ENCODE measurements at regions not wholly inside any gene's neighbourhood (a gene's known extent, or its start where the extent isn't known, plus 50 kb on each side); places are given as distances from the start of the nearest gene placed in this dataset.
"Not testable (repeated sequence)": the region's sequence is repeated elsewhere in the genome, so short reads cannot be mapped to it uniquely, and the experiment has no call there.

- POLR2A ChIA-PET: no interaction called here
- no peak overlapping the region for H3K4me3 ChIP-seq (ENCODE audit: low read length)
- H3K27ac Mint-ChIP-seq: peak overlapping the region in 1 of 8 donors; percentile 26
Measured at GRCh38 chr7:149638566-149639320, 134.6 kb downstream of the ZNF467 start.

DNA sequence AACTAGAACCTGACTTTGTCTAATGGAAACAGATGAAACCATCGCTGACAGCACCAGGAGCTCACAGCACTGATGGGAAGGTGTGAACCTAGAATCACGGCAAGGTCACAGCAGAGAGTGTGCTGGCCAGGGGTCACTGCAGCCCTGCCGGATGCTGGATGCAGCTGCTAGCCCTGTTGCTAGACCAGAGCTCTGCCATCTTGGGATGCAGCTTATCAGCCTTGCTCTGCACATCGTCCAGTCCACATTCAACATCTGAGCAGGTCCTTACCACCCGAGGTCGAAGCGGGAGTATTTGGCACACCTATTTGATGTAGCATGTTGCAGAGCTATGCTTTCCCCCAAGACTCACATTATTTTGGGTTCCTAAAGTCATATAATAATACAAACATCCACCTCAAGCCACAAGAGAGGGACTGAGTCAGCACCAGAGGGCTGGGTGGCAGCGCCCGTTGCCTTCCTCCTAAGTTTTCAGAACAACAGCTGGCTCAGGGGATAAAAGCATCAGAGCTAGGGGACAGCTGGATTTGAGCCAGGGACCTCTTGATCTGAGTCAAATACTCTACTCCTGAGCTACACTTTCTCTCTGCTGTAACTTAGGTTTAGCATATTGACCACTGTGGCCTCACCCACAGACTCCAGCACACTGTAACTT, 135.3 kb downstream of the ZNF467 start:
- H3K9me3 ChIP-seq (ENCODE audit: low read length): no peaks in the 10 kb centered on the region
- H3K27me3 Mint-ChIP-seq: peaks cover 21 to 50% of the 10 kb centered on the region in 2 donors

More at GRCh38 chr7:149638566-149639320, 134.6 kb downstream of the ZNF467 start:
- no peaks in the 10 kb centered on the region for H3K4me1 ChIP-seq (ENCODE audit: insufficient read depth, low read length)
- H3K27ac ChIP-seq (ENCODE audit: low read depth, low read length): no peak overlapping the region
- H3K36me3 ChIP-seq (ENCODE audit: insufficient read depth, low read length): no peaks in the 10 kb centered on the region
- peaks cover 0 to 1% (median 0%) of the 10 kb centered on the region in 5 donors for H3K9me3 Mint-ChIP-seq
- peaks cover 21 to 47% of the 10 kb centered on the region in 2 donors for H3K27me3 Mint-ChIP-seq
- no peaks in the 10 kb centered on the region for H3K9me3 ChIP-seq (ENCODE audit: low read length)
- no peak overlapping the region for H3K4me3 Mint-ChIP-seq
- CTCF ChIA-PET: interaction anchor here (1.0 to 1.4 kb wide), 2 partner anchors 13 to 14 kb away, joined by 4 to 5 read pairs; no protein-coding TSS in a partner anchor
- no peaks in the 10 kb centered on the region for H3K4me1 Mint-ChIP-seq
- DNase-seq: no peak
- H3K36me3 Mint-ChIP-seq: no peaks in the 10 kb centered on the region
- H3K27me3 ChIP-seq (ENCODE audit: insufficient read depth, low read length, poor library complexity, severe bottlenecking): peaks cover 5% of the 10 kb centered on the region

DNA sequence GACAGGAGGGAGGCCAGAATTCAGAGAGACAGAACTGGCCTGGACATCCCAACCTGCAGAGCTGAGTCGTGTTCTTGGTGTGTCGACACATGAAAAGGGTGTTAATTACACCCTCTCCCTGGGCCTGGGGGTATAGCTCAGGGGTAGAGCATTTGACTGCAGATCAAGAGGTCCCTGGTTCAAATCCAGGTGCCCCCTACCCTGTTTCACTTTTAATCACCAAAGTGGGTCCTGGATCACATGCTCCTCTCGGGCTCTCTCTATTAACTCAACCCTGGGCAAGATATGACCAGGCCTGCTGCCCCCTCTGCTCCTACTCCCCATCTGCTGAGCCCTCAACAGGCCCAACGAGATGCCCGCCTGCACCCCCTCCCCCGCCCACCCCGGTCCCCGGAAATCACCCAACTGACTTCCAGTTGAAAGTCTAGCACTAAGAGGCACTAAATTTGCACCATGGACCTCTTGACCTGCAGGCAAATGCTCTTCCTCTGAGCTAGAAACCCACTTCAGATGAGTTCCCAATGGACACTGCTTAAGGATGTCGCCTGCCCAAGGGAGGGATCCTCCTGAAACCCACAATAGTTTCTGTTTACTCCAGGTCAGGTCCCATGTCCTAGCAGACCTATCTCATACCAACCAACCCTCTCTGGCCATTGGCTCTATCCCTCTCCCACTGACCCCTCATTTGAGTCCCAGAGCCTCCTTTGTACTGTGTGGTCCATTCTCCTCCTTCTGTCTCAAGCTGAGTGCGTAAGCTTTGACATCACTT, 137.6 kb downstream of the ZNF467 start:
- H3K36me3 ChIP-seq (ENCODE audit: insufficient read depth, low read length): no peaks in the 10 kb centered on the region
- no peaks in the 10 kb centered on the region for H3K9me3 ChIP-seq (ENCODE audit: low read length)
- no peak overlapping the region for H3K27ac ChIP-seq (ENCODE audit: low read depth, low read length)
- no peak overlapping the region for H3K4me3 ChIP-seq (ENCODE audit: low read length)
- Mint-ChIP-seq H3K9me3 (peaks cover 0 to 1% (median 0%) of the 10 kb centered on the region in 5 donors), H3K4me3 (no peak overlapping the region), H3K4me1 (no peaks in the 10 kb centered on the region), H3K27me3 (peaks cover 17 to 45% of the 10 kb centered on the region in 2 donors), H3K27ac (no peak overlapping the region), H3K36me3 (no peaks in the 10 kb centered on the region)
- no peak for DNase-seq
- CTCF ChIA-PET: interaction anchor here (1.4 kb wide), 1 partner anchor 10 kb away, joined by 4 read pairs; no protein-coding TSS in a partner anchor
- POLR2A ChIA-PET: no interaction called here
- H3K4me1 ChIP-seq (ENCODE audit: insufficient read depth, low read length): no peaks in the 10 kb centered on the region
- peaks cover 5% of the 10 kb centered on the region for H3K27me3 ChIP-seq (ENCODE audit: insufficient read depth, low read length, poor library complexity, severe bottlenecking)

More for the DNA sequence above, 135.3 kb downstream of the ZNF467 start:
- no peaks in the 10 kb centered on the region for H3K36me3 Mint-ChIP-seq
- no peak overlapping the region for H3K4me3 ChIP-seq (ENCODE audit: low read length)
- H3K4me1 ChIP-seq (ENCODE audit: insufficient read depth, low read length): no peaks in the 10 kb centered on the region
- H3K36me3 ChIP-seq (ENCODE audit: insufficient read depth, low read length): no peaks in the 10 kb centered on the region
- H3K27ac Mint-ChIP-seq: no peak overlapping the region
- no peak overlapping the region for H3K27ac ChIP-seq (ENCODE audit: low read depth, low read length)
- H3K4me1 Mint-ChIP-seq: no peaks in the 10 kb centered on the region
- ChIA-PET POLR2A (no interaction called here), CTCF (interaction anchor here (0.7 to 1.4 kb wide), 3 partner anchors 11 to 13 kb away, joined by 4 to 5 read pairs (median 4); no protein-coding TSS in a partner anchor)
- H3K9me3 Mint-ChIP-seq: peaks cover 0 to 1% (median 0%) of the 10 kb centered on the region in 5 donors
- no peak for DNase-seq
- H3K27me3 ChIP-seq (ENCODE audit: insufficient read depth, low read length, poor library complexity, severe bottlenecking): peaks cover 5% of the 10 kb centered on the region
- H3K4me3 Mint-ChIP-seq: no peak overlapping the region

GRCh38 chr7:149633976-149634945, 136.7 kb upstream of the ZNF746 start:
- no peaks in the 10 kb centered on the region for H3K4me1 ChIP-seq (ENCODE audit: insufficient read depth, low read length)
- ChIA-PET POLR2A (no interaction called here), CTCF (interaction anchor here (1.8 kb wide), 1 partner anchor 10 kb away, joined by 7 read pairs; no protein-coding TSS in a partner anchor)
- Mint-ChIP-seq H3K9me3 (peaks cover 0 to 1% (median 0%) of the 10 kb centered on the region in 5 donors), H3K36me3 (no peaks in the 10 kb centered on the region), H3K27ac (no peak overlapping the region), H3K4me1 (no peaks in the 10 kb centered on the region), H3K27me3 (peaks cover 14 to 42% of the 10 kb centered on the region in 2 donors), H3K4me3 (no peak overlapping the region)
- H3K4me3 ChIP-seq (ENCODE audit: low read length): no peak overlapping the region
- no peak for DNase-seq
- peaks cover 5% of the 10 kb centered on the region for H3K27me3 ChIP-seq (ENCODE audit: insufficient read depth, low read length, poor library complexity, severe bottlenecking)
- H3K36me3 ChIP-seq (ENCODE audit: insufficient read depth, low read length): no peaks in the 10 kb centered on the region
- no peak overlapping the region for H3K27ac ChIP-seq (ENCODE audit: low read depth, low read length)
- H3K9me3 ChIP-seq (ENCODE audit: low read length): no peaks in the 10 kb centered on the region

GRCh38 chr7:149628361-149629149, 130.9 kb upstream of the ZNF746 start:
- peaks cover 10% of the 10 kb centered on the region for H3K4me1 ChIP-seq (ENCODE audit: insufficient read depth, low read length)
- H3K36me3 Mint-ChIP-seq: not testable (repeated sequence)

GRCh38 chr7:149627911-149628310, 130.3 kb upstream of the ZNF746 start:
- POLR2A ChIA-PET: no interaction called here
- CTCF ChIA-PET: interaction anchor here (1.5 kb wide), 1 partner anchor 10 kb away, joined by 4 read pairs; no protein-coding TSS in a partner anchor
- peaks cover 17% of the 10 kb centered on the region for H3K4me1 ChIP-seq (ENCODE audit: insufficient read depth, low read length)
- Mint-ChIP-seq H3K36me3 (peaks cover 0 to 3% (median 0%) of the 10 kb centered on the region in 3 donors), H3K9me3 (no peaks in the 10 kb centered on the region), H3K4me1 (peaks cover 15 to 20% (median 19%) of the 10 kb centered on the region in 3 donors), H3K27ac (no peak overlapping the region), H3K27me3 (peaks cover 0 to 9% of the 10 kb centered on the region in 2 donors), H3K4me3 (peak overlapping the region in 1 of 7 donors; percentile 55)
- H3K27ac ChIP-seq (ENCODE audit: low read depth, low read length): no peak overlapping the region
- no peaks in the 10 kb centered on the region for H3K27me3 ChIP-seq (ENCODE audit: insufficient read depth, low read length, poor library complexity, severe bottlenecking)
- no peak for DNase-seq
- H3K36me3 ChIP-seq (ENCODE audit: insufficient read depth, low read length): no peaks in the 10 kb centered on the region
- no peaks in the 10 kb centered on the region for H3K9me3 ChIP-seq (ENCODE audit: low read length)
- H3K4me3 ChIP-seq (ENCODE audit: low read length): no peak overlapping the region

More at GRCh38 chr7:149628361-149629149, 130.9 kb upstream of the ZNF746 start:
- H3K27ac Mint-ChIP-seq; CTCF ChIA-PET; H3K9me3 ChIP-seq (ENCODE audit: low read length); H3K36me3 ChIP-seq (ENCODE audit: insufficient read depth, low read length); POLR2A ChIA-PET; DNase-seq; H3K27me3 ChIP-seq (ENCODE audit: insufficient read depth, low read length, poor library complexity, severe bottlenecking); H3K9me3 Mint-ChIP-seq; H3K4me3 ChIP-seq (ENCODE audit: low read length); H3K4me3 Mint-ChIP-seq; H3K27ac ChIP-seq (ENCODE audit: low read depth, low read length): not testable (repeated sequence)
- H3K27me3 Mint-ChIP-seq: peaks cover 0 to 11% of the 10 kb centered on the region in 2 donors
- peaks cover 9 to 13% (median 12%) of the 10 kb centered on the region in 3 donors for H3K4me1 Mint-ChIP-seq
